Heart right ventricle (tissue), 16 donors: ENCODE measurements at regions not wholly inside any gene's neighbourhood (a gene's known extent, or its start where the extent isn't known, plus 50 kb on each side); places are given as distances from the start of the nearest gene placed in this dataset.

Experiments used
- ATAC-seq, 8 donors: fragments of 200-7000 bp; cut with Tn5 transposase; one replicate each; pipeline ENCODE4 v1.9.1; 2020; ENCODE audit warnings: mild to moderate bottlenecking in 8 of 8, moderate library complexity in 8 of 8, moderate number of reproducible peaks in 1 of 8
- DNase-seq, 2 donors: peaks; one replicate each; pipeline ENCODE4 v3.0.0-alpha.2; 2020
- H3K27ac ChIP-seq, 10 donors: fragments of 200-600 bp; sonication (generic) in 2 of 10; one replicate each; pipeline versions ENCODE4 v1.5.0 to v1.8.0; 2020 to 2022; ENCODE audit warnings: mild to moderate bottlenecking in 3 of 10
- H3K27me3 ChIP-seq, 7 donors: fragments of 200-600 bp; one replicate each; pipeline ENCODE4 v1.8.0; 2021 to 2022; ENCODE audit warnings: mild to moderate bottlenecking in 2 of 7
- H3K36me3 ChIP-seq, 9 donors: fragments of 200-600 bp; sonication (generic) in 1 of 9; one replicate each; pipeline versions ENCODE4 v1.5.0 to v1.8.0; 2020 to 2022; ENCODE audit warnings: mild to moderate bottlenecking in 2 of 9
- H3K4me1 ChIP-seq, 9 donors: fragments of 200-600 bp; sonication (generic) in 1 of 9; one replicate each; pipeline versions ENCODE4 v1.5.0 to v1.8.0; 2020 to 2022; ENCODE audit warnings: mild to moderate bottlenecking in 4 of 9
- H3K4me3 ChIP-seq, 10 donors: fragments of 200-600 bp; sonication (generic) in 2 of 10; one replicate each; pipeline versions ENCODE4 v1.5.0 to v1.8.0; 2020 to 2022; ENCODE audit warnings: mild to moderate bottlenecking in 7 of 10, moderate library complexity in 2 of 10
- H3K9me3 ChIP-seq, 11 donors: fragments of 200-600 bp in 10 of 11; sonication (generic) in 2 of 11; one replicate each; pipeline versions ENCODE4 v1.5.0 to v1.8.0; 2013 to 2022; ENCODE audit warnings: mild to moderate bottlenecking in 2 of 11, control low read depth in 1 of 11, moderate library complexity in 1 of 11
- CTCF ChIP-seq, 9 donors: fragments of 200-600 bp; sonication (generic) in 2 of 9; IDR thresholded peaks; one replicate each; pipeline versions ENCODE4 v1.5.0 to v1.8.0; 2021 to 2022; ENCODE audit warnings: antibody characterized with exemption in 9 of 9, mild to moderate bottlenecking in 5 of 9, moderate library complexity in 1 of 9
- WGBS, 2 donors: extraction: QIAGEN DNeasy Blood & Tissue Kit; methylation state at CpG; one replicate each; pipeline ENCODE4 v1.1.7; 2013; ENCODE audit warnings: inconsistent platforms in 1 of 2; 5-methylcytosine and 5-hydroxymethylcytosine counted together
- intact Hi-C, 10 donors: fragments of 100-400 bp; cut with DNase I; formaldehyde crosslinking; loops; one replicate each; pipeline versions ENCODE4 v1.11.1 to v1.14.2; 2022
- donor health status: Arrhythmogenic right ventricular cardiomyopathy.
- donor health status: ischemic (EF 13 %, LVEDD 7.1; RV severe dilation, severe dysfunction).
- donor health status: healthy with polysubstance abuse.
- donor health status: DM: no; HTN: yes; CAD: no.
- donor health status: DM: no; HTN: no; CAD: no.
- donor health status: ischemic (EF 25% LVEDD 6.9; RV normal size, moderate dysfunction).
- donor health status: ischemic (EF 25% LVEDD 5.7; RV mildly dilated, moderate dysfunction).
- donor health status: healthy.
- donor health status: DM: yes; HTN: yes; CAD: no.
- donor health status: Ischemic cardiomyopathy.
- donor health status: ischemic (EF 35%, LVEDD 5.7; RV mildly dilated, moderate dysfunction).
- donor health status: nonischemic (EF 11% LVEDD 7.7; RV severe dilation, severe dysfunction).
- donor health status: DM: yes; HTN: yes; CAD: no.
- donor health status: PGD.
- donor health status: ischemic (EF 29% LVEDD 5.4; RV normal size, mild dysfunction).
- donor health status: nonischemic (EF 23%, LVEDD 6.1; RV moderate dilation, normal function).

GRCh38 chr16:73616166-73616753 is 568.3 kb upstream of the ZFHX3 start:
- no peaks in the 10 kb centered on the region for H3K4me1 ChIP-seq
- no peaks in the 10 kb centered on the region for H3K36me3 ChIP-seq
- no peaks in the 10 kb centered on the region for H3K9me3 ChIP-seq
- ATAC-seq (no peak), DNase-seq (no peak)
- no peak for TF ChIP-seq CTCF (IDR thresholded peaks at IDR 0.05)
- intact Hi-C loops = no loop called here
- 87 to 92% methylated on average over 5 of the region's 5 CpGs for WGBS, 2 donors
- H3K27me3 ChIP-seq = peaks cover 0 to 33% (median 5%) of the 10 kb centered on the region in 7 donors
- no peak overlapping the region for H3K4me3 ChIP-seq
- H3K27ac ChIP-seq = no peak overlapping the region

- Histone ChIP-seq H3K4me3 (no peak overlapping the region), H3K9me3 (no peaks in the 10 kb centered on the region), H3K36me3 (no peaks in the 10 kb centered on the region), H3K27me3 (peaks cover 0 to 42% (median 6%) of the 10 kb centered on the region in 7 donors), H3K27ac (no peak overlapping the region), H3K4me1 (no peaks in the 10 kb centered on the region)
- TF ChIP-seq CTCF (IDR thresholded peaks at IDR 0.05) = no peak
- intact Hi-C loops = no loop called here
- DNase-seq (no peak), ATAC-seq (no peak)
- WGBS, 2 donors = 61 to 67% methylated on average over 14 of the region's 14 CpGs
These were observed 567.4 kb upstream of the ZFHX3 start for GRCh38 chr16:73615071-73615940.

- no peaks in the 10 kb centered on the region for H3K4me1 ChIP-seq
- H3K27me3 ChIP-seq = peaks cover 0 to 50% (median 6%) of the 10 kb centered on the region in 7 donors
- intact Hi-C loops = no loop called here
- TF ChIP-seq CTCF (IDR thresholded peaks at IDR 0.05) = no peak
- H3K4me3 ChIP-seq = no peak overlapping the region
- ATAC-seq = no peak
- H3K9me3 ChIP-seq = no peaks in the 10 kb centered on the region
- 46 to 55% methylated on average over 4 of the region's 4 CpGs for WGBS, 2 donors
- H3K27ac ChIP-seq = no peak overlapping the region
- DNase-seq = no peak
- H3K36me3 ChIP-seq = no peaks in the 10 kb centered on the region
These were observed 566.2 kb upstream of the ZFHX3 start for GRCh38 chr16:73614131-73614530.

- 38% methylated on average over 5 of the region's 5 CpGs for WGBS, 2 donors
- Histone ChIP-seq H3K27ac (no peak overlapping the region), H3K4me1 (no peaks in the 10 kb centered on the region), H3K9me3 (no peaks in the 10 kb centered on the region), H3K27me3 (peaks cover 0 to 75% (median 8%) of the 10 kb centered on the region in 7 donors), H3K36me3 (no peaks in the 10 kb centered on the region), H3K4me3 (no peak overlapping the region)
- DNase-seq (no peak), ATAC-seq (no peak)
- intact Hi-C loops = no loop called here
- no peak for TF ChIP-seq CTCF (IDR thresholded peaks at IDR 0.05)
These were observed 562.8 kb upstream of the ZFHX3 start for GRCh38 chr16:73610605-73611156.
